H1 (cell line): ENCODE measurements at regions not wholly inside any gene's neighbourhood (a gene's known extent, or its start where the extent isn't known, plus 50 kb on each side); places are given as distances from the start of the nearest gene placed in this dataset.

ENCODE experiments used
- CHD7 ChIP-seq: fragments of 300-600 bp; sonication (generic); IDR thresholded peaks from 2 replicates; pipeline ENCODE4 v1.7.1; 2012; ENCODE audit warnings: low read length, moderate library complexity, mild to moderate bottlenecking, inconsistent platforms; ENCODE audit not compliant: insufficient replicate concordance

DNA sequence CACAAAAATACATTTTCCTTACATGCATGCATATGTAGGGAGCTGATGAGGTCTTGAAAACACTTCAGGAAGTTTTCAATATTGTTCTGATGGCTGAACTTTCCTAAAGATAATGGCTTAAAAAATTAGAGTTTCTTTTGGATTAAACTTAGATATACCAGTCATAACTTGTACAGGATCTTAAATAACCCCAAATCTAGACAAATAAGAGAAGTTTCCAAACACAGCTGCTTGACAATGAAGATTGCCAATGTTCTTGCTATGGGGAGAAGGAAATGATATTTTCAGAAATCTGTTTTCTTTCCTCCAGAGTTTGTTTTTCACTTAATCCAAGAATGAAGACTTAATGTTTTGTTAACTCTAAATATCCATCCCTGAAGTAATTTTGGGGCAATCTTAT lies 54.6 kb upstream of the SPTBN1 start (continued):
- TF ChIP-seq CHD7: no peak
